HAP-1 (cell line): ENCODE measurements at regions not wholly inside any gene's neighbourhood (a gene's known extent, or its start where the extent isn't known, plus 50 kb on each side); places are given as distances from the start of the nearest gene placed in this dataset.
"Not testable (repeated sequence)": the region's sequence is repeated elsewhere in the genome, so short reads cannot be mapped to it uniquely, and the experiment has no call there.

ENCODE experiments used
- DNase-seq, 2 experiments: peaks; one replicate each; pipeline ENCODE4 v3.0.0-alpha.2; 2016 to 2020; ENCODE audit warnings: low spot score in 2 of 2
- H3K27me3 ChIP-seq: fragments of 250-450 bp; sonication (Bioruptor Pico); 2 replicates; pipeline ENCODE4 v1.5.1; 2020; ENCODE audit warnings: low read depth, mild to moderate bottlenecking, moderate library complexity
- H3K36me3 ChIP-seq: fragments of 250-450 bp; sonication (Bioruptor Pico); replicated peaks from 2 replicates; pipeline ENCODE4 v1.5.1; 2020; ENCODE audit warnings: mild to moderate bottlenecking
- H3K4me1 ChIP-seq: fragments of 250-450 bp; sonication (Bioruptor Pico); 2 replicates; pipeline ENCODE4 v1.5.1; 2020; ENCODE audit warnings: mild to moderate bottlenecking
- H3K4me3 ChIP-seq: fragments of 250-450 bp; sonication (Bioruptor Pico); 2 replicates; pipeline ENCODE4 v1.5.1; 2020; ENCODE audit warnings: mild to moderate bottlenecking, moderate library complexity
- H3K9me3 ChIP-seq: fragments of 250-450 bp; sonication (Bioruptor Pico); 2 replicates; pipeline ENCODE4 v1.5.1; 2020; ENCODE audit warnings: mild to moderate bottlenecking, moderate library complexity
- in situ Hi-C: fragments of 300-500 bp; cut with MboI; formaldehyde crosslinking; loops from 3 replicates; pipeline ENCODE4 v1.14.3; 2020; ENCODE audit warnings: low sequenced_read_pairs, inconsistent platforms, mixed read lengths

DNA sequence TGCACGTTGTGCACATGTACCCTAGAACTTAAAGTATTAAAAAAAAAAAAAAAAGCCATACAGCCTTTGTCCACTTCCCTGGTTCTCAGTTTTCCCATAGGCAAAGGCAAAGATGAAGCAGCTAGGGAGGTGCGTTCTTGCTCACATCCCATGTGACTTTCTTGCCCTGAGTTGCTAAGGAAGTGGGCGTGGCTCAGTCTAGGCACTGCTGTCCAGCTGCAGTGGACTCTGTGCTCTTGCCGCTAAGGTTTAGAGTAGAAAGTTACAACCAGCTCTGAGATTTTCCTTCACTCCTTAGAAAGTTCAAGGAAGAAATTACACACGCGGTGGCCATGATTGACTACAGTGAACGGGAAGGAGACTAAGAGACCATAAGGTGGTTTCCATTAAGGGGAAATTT lies 144.7 kb downstream of the NAA11 start:
- no peak for DNase-seq
- Histone ChIP-seq H3K27me3 (no peaks in the 10 kb centered on the region), H3K9me3 (no peaks in the 10 kb centered on the region), H3K4me1 (no peaks in the 10 kb centered on the region), H3K4me3 (no peak overlapping the region), H3K36me3 (no peaks in the 10 kb centered on the region)
- in situ Hi-C loops: no loop called here

DNA sequence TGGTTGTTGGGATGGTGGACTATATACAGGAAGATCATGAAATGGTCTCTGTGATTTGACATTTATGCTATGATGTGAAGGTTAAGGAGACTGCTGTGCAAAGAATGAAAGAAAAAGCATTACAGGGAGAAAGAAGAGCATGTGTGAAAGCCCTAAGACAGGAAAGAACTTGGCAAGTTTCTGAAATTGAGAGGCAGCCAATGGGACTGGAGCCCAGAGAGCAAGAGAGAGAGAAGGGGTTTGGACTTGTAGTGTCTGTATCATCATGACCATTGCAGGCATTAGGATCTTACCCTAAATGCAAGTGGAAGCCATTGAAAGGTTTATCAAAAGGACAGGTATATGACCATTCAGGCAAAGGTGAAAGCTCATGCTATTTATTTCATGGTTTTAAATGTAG lies 147.1 kb downstream of the NAA11 start:
- in situ Hi-C loops: no loop called here
- H3K36me3 ChIP-seq: no peaks in the 10 kb centered on the region
- H3K9me3 ChIP-seq: no peaks in the 10 kb centered on the region
- H3K27me3 ChIP-seq: no peaks in the 10 kb centered on the region
- DNase-seq: no peak
- H3K4me3 ChIP-seq: no peak overlapping the region
- H3K4me1 ChIP-seq: no peaks in the 10 kb centered on the region

DNA sequence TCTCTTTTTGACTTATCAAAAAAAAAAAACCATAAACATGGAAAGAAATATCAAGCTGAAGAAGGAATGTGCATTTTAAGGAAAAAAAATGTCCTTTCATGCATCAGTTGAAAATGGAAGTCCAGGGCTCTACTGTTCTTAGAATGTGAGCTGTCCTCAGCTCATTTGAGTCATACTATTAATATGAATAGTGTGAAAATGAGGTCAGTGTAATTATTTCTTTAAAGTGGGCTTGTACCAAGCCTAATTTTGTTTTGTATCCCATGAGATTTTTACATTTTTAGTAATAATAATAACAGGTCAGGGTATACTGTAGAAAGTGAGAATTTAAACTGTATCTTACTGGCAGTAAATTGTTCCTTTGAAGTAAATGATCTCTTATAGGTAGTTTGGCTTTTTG lies 148.5 kb downstream of the NAA11 start:
- Histone ChIP-seq H3K4me3 (no peak overlapping the region), H3K4me1 (no peaks in the 10 kb centered on the region), H3K27me3 (no peaks in the 10 kb centered on the region), H3K9me3 (no peaks in the 10 kb centered on the region), H3K36me3 (no peaks in the 10 kb centered on the region)
- in situ Hi-C loops: no loop called here
- DNase-seq: no peak

- Histone ChIP-seq H3K4me1 (no peaks in the 10 kb centered on the region), H3K9me3 (no peaks in the 10 kb centered on the region), H3K4me3 (no peak overlapping the region), H3K36me3 (no peaks in the 10 kb centered on the region), H3K27me3 (no peaks in the 10 kb centered on the region)
- DNase-seq: no peak
- in situ Hi-C loops: no loop called here
Measured at GRCh38 chr4:79176351-79176750, 149.5 kb downstream of the NAA11 start.

- H3K36me3 ChIP-seq: no peaks in the 10 kb centered on the region
- H3K27me3 ChIP-seq: no peaks in the 10 kb centered on the region
- H3K4me1 ChIP-seq: no peaks in the 10 kb centered on the region
- no peak overlapping the region for H3K4me3 ChIP-seq
- in situ Hi-C loops: no loop called here
- no peaks in the 10 kb centered on the region for H3K9me3 ChIP-seq
- DNase-seq: no peak
Measured at GRCh38 chr4:79175716-79176115, 150.1 kb downstream of the NAA11 start.

DNA sequence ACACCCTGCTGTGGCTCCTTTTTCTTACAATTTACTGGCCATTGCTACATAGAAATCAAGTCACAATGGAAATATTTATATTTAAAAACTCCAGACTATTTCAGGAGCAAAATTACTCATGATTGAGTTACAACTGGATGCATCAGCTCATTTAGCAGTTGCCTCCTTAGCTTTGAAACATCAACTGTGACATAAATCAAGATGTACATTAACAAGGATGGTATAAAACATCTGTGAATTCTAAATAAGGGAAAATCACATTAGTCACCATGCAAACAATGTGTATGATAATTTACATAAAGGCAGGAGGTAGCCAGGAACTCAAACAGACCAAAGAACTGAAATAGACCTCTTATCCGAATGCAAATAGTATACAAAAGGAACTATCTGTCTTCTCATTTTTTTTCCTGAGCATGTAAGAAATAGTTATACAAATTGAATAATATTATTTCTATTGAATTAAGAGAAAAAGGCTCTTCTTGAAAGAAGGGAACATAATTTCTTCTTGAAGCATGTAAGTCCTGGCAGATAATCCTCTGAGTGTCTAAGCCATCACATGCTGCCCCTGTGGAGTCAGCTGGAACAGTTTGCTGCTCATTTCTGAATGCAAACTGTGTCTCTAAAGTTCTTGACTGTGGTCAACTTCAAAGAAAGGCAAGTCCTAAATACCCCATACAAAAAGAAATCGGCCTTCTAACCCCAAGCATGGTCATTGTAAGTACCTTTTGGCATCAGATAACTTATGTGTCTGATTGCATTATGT lies 151.2 kb downstream of the NAA11 start:
- in situ Hi-C loops: no loop called here
- Histone ChIP-seq H3K27me3 (no peaks in the 10 kb centered on the region), H3K4me3 (no peak overlapping the region), H3K9me3 (no peaks in the 10 kb centered on the region), H3K4me1 (no peaks in the 10 kb centered on the region), H3K36me3 (no peaks in the 10 kb centered on the region)
- no peak for DNase-seq

DNA sequence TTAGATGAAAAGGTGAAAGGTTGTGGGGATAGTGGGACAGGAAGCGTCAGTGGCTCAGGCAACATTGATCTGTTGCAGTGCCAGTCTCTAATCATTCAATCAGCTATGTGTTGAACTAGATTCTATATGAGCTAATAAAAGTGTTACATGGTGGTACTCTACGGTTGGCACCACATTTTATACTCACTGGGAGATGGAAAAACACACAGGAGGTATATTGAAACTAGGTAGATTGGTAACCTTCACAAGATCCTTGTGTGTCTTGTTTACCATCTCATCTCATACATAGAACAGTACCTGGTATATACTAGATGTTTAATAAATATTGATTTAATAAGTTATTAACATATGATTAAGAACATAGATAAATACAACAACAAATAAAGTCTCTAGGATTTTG lies 152.7 kb downstream of the NAA11 start:
- H3K36me3 ChIP-seq: no peaks in the 10 kb centered on the region
- no peaks in the 10 kb centered on the region for H3K4me1 ChIP-seq
- no peak overlapping the region for H3K4me3 ChIP-seq
- no peaks in the 10 kb centered on the region for H3K27me3 ChIP-seq
- no peak for DNase-seq
- in situ Hi-C loops: no loop called here
- H3K9me3 ChIP-seq: no peaks in the 10 kb centered on the region

DNA sequence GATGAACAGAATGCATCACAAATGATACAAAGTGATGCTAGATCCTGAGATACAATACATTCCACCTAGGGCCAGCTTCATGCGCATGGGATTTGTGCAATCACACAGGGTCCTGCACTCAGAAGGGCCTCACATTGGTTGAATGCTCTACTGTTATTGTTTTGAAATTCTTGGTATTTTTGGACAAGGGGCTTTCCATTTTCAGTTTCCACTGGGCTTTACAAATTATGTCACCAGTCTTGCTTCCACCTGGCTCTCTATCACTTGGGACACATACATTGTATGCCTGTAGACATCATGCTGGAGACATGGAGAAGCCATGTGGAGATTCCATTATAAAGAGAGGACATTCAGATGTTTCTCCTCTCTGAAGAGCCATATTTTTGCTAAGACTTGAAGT lies 155.8 kb downstream of the NAA11 start:
- DNase-seq: no peak

GRCh38 chr4:79164907-79165610 lies 160.8 kb downstream of the NAA11 start:
- no peaks in the 10 kb centered on the region for H3K36me3 ChIP-seq
- no peaks in the 10 kb centered on the region for H3K4me1 ChIP-seq
- H3K27me3 ChIP-seq: no peaks in the 10 kb centered on the region
- DNase-seq: no peak
- H3K4me3 ChIP-seq: no peak overlapping the region
- in situ Hi-C loops: no loop called here
- H3K9me3 ChIP-seq: no peaks in the 10 kb centered on the region

More for the DNA sequence above, 155.8 kb downstream of the NAA11 start:
- no peaks in the 10 kb centered on the region for H3K9me3 ChIP-seq
- in situ Hi-C loops: no loop called here
- H3K4me1 ChIP-seq: no peaks in the 10 kb centered on the region
- H3K36me3 ChIP-seq: no peaks in the 10 kb centered on the region
- H3K4me3 ChIP-seq: no peak overlapping the region
- H3K27me3 ChIP-seq: no peaks in the 10 kb centered on the region

DNA sequence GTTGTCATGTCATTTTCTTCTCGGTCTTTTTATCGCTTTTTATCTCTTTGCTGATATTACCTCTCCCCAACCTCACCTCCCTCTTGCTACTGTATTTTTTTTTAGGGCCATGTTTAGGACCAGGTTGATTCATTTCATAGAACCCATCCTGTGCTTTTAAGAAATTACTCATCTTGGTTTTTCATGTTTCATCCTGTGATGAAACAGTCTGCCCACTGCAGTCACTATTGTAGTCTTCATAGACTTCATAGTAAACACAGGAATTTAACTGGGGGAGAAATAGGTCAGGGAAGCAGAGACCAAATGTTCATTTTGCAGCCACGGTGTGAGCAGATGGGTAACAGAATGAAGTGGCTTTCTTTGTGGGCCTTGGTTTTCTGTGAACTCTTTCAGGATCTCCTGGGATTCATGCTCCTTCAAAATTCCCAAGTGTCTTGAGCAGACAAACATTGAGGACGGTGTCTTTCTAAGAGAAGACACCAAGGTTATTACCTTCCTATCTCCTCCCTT lies 161.8 kb downstream of the NAA11 start:
- in situ Hi-C loops: no loop called here
- Histone ChIP-seq H3K9me3 (no peaks in the 10 kb centered on the region), H3K36me3 (no peaks in the 10 kb centered on the region), H3K27me3 (no peaks in the 10 kb centered on the region), H3K4me1 (no peaks in the 10 kb centered on the region), H3K4me3 (no peak overlapping the region)
- no peak for DNase-seq

DNA sequence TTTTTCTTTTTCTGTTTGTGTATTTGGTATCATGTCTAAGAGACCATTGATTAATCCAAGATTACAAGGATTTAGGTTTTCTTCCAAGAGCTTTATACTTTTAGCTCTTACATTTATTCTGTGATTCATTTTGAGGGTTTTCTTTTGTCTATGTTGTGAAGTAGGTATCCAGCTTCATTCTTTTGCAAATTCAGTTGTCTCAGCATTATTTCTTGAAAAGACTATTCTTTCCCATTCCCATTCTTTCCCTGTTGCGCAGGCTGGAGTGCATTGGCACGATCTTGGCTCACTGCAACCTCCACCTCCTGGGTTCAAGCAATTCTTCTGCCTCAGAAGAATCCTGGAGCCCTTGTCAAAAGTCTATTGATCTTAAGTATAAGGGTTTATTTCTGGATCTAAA lies 164.9 kb downstream of the NAA11 start:
- in situ Hi-C loops: no loop called here
- Histone ChIP-seq H3K27me3 (no peaks in the 10 kb centered on the region), H3K4me1 (no peaks in the 10 kb centered on the region), H3K36me3 (no peaks in the 10 kb centered on the region), H3K9me3 (no peaks in the 10 kb centered on the region), H3K4me3 (no peak overlapping the region)
- DNase-seq: no peak

- H3K4me1 ChIP-seq, H3K27me3 ChIP-seq, H3K36me3 ChIP-seq, DNase-seq, H3K9me3 ChIP-seq, in situ Hi-C loops, H3K4me3 ChIP-seq: not testable (repeated sequence)
Measured at GRCh38 chr4:79158705-79159104, 167.2 kb downstream of the NAA11 start.

GRCh38 chr4:79155336-79155735 lies 170.5 kb downstream of the NAA11 start:
- Histone ChIP-seq H3K27me3 (no peaks in the 10 kb centered on the region), H3K36me3 (no peaks in the 10 kb centered on the region), H3K4me1 (no peaks in the 10 kb centered on the region), H3K4me3 (no peak overlapping the region), H3K9me3 (no peaks in the 10 kb centered on the region)
- no peak for DNase-seq
- in situ Hi-C loops: no loop called here

DNA sequence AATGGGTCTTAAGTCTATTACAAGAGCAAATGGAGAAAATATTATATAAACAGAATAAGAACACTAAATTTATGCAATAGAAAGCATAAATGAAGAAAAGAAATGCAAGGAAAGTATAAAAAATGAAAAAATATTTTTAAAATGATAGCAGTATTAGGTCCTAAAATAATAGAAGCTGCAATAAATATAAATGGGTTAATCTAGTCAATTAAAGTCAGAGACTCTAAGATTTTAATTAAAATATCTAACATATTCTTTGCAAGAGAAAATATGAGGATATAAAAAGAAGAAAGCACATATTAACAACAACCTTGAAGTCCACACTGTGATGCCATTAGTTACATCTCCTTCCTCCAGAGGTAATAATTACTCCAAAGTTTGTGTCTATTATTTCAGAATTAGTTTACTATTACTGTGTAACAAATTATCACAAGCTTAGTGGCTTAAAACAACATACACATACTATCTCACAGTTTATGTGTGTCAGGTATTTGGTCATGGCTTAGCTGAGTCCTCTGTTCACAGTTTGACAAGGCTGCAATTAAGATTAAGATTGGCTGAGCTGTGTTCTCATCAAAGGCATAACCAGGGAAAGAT lies 174.9 kb downstream of the NAA11 start:
- DNase-seq: no peak
- Histone ChIP-seq H3K4me3 (no peak overlapping the region), H3K27me3 (no peaks in the 10 kb centered on the region), H3K9me3 (no peaks in the 10 kb centered on the region), H3K36me3 (no peaks in the 10 kb centered on the region), H3K4me1 (no peaks in the 10 kb centered on the region)
- in situ Hi-C loops: no loop called here
